Right atrium auricular region (tissue), 2 donors: ENCODE measurements at regions not wholly inside any gene's neighbourhood (a gene's known extent, or its start where the extent isn't known, plus 50 kb on each side); places are given as distances from the start of the nearest gene placed in this dataset.

Experiments used
- DNase-seq: peaks from one replicate; pipeline ENCODE4 v3.0.0-alpha.2; 2019; ENCODE audit warnings: low spot score
- H3K27ac ChIP-seq, 2 donors: fragments of 200-600 bp; sonication (generic); 1 replicate in 1 of 2; 2 replicates in 1 of 2; pipeline ENCODE4 v1.5.1; 2016 to 2019
- H3K27me3 ChIP-seq, 2 donors: fragments of 200-600 bp; sonication (generic); one replicate each; pipeline versions ENCODE4 v1.5.1 to v1.6.0; 2017 to 2019
- H3K36me3 ChIP-seq: fragments of 200-600 bp; sonication (generic); one replicate; pipeline ENCODE4 v1.5.1; 2016
- H3K4me1 ChIP-seq, 2 donors: fragments of 200-600 bp; sonication (generic); one replicate each; pipeline versions ENCODE4 v1.5.1 to v1.6.0; 2017 to 2019
- H3K4me3 ChIP-seq, 2 donors: fragments of 200-600 bp; sonication (generic); 1 replicate in 1 of 2; 2 replicates in 1 of 2; pipeline ENCODE4 v1.5.1; 2017 to 2019; ENCODE audit warnings: mild to moderate bottlenecking in 1 of 2, moderate library complexity in 1 of 2
- H3K9me3 ChIP-seq, 2 donors: fragments of 200-600 bp; sonication (generic); one replicate each; pipeline ENCODE4 v1.5.1; 2019
- CTCF ChIP-seq, 2 donors: fragments of 200-600 bp; sonication (generic); IDR thresholded peaks; one replicate each; pipeline ENCODE4 v1.5.1; 2019; ENCODE audit warnings: antibody characterized with exemption in 2 of 2

GRCh38 chr19:5251096-5252065 lies 89.2 kb downstream of the PTPRS start:
- Histone ChIP-seq H3K4me1 (peaks cover 0 to 9% of the 10 kb centered on the region in 2 donors), H3K4me3 (no peak overlapping the region), H3K27ac (no peak overlapping the region), H3K27me3 (no peaks in the 10 kb centered on the region), H3K9me3 (peaks cover 6 to 20% of the 10 kb centered on the region in 2 donors), H3K36me3 (peaks cover 20% of the 10 kb centered on the region)
- DNase-seq: no peak
- no peak for TF ChIP-seq CTCF (IDR thresholded peaks at IDR 0.05)

- Histone ChIP-seq H3K36me3 (peaks cover 16% of the 10 kb centered on the region), H3K4me3 (no peak overlapping the region), H3K9me3 (peaks cover 3 to 8% of the 10 kb centered on the region in 2 donors), H3K27ac (no peak overlapping the region), H3K27me3 (no peaks in the 10 kb centered on the region), H3K4me1 (peaks cover 0 to 9% of the 10 kb centered on the region in 2 donors)
- DNase-seq: no peak
- no peak for TF ChIP-seq CTCF (IDR thresholded peaks at IDR 0.05)
Measured at GRCh38 chr19:5250127-5250659, 90.4 kb downstream of the PTPRS start.

GRCh38 chr19:5249526-5249925 lies 91.1 kb downstream of the PTPRS start:
- H3K4me3 ChIP-seq: no peak overlapping the region
- peaks cover 11% of the 10 kb centered on the region for H3K36me3 ChIP-seq
- no peak overlapping the region for H3K27ac ChIP-seq
- no peak for TF ChIP-seq CTCF (IDR thresholded peaks at IDR 0.05)
- peaks cover under 1 to 1% of the 10 kb centered on the region in 2 donors for H3K9me3 ChIP-seq
- H3K27me3 ChIP-seq: no peaks in the 10 kb centered on the region
- no peak for DNase-seq
- H3K4me1 ChIP-seq: peaks cover 0 to 9% of the 10 kb centered on the region in 2 donors

- H3K36me3 ChIP-seq: peaks cover 20% of the 10 kb centered on the region
- H3K27ac ChIP-seq: no peak overlapping the region
- H3K4me3 ChIP-seq: no peak overlapping the region
- no peaks in the 10 kb centered on the region for H3K27me3 ChIP-seq
- H3K4me1 ChIP-seq: peaks cover 0 to 9% of the 10 kb centered on the region in 2 donors
- no peak for TF ChIP-seq CTCF (IDR thresholded peaks at IDR 0.05)
- DNase-seq: no peak
- no peaks in the 10 kb centered on the region for H3K9me3 ChIP-seq
Measured at GRCh38 chr19:5247957-5248705, 92.5 kb downstream of the PTPRS start.

GRCh38 chr19:5246554-5247155 lies 94.0 kb downstream of the PTPRS start:
- H3K36me3 ChIP-seq: peaks cover 20% of the 10 kb centered on the region
- no peaks in the 10 kb centered on the region for H3K27me3 ChIP-seq
- DNase-seq: no peak
- H3K4me1 ChIP-seq: peaks cover 0 to 9% of the 10 kb centered on the region in 2 donors
- H3K27ac ChIP-seq: no peak overlapping the region
- no peak overlapping the region for H3K4me3 ChIP-seq
- no peak for TF ChIP-seq CTCF (IDR thresholded peaks at IDR 0.05)
- no peaks in the 10 kb centered on the region for H3K9me3 ChIP-seq
